ENCODE measurements at regions not wholly inside any gene's neighbourhood (a gene's known extent, or its start where the extent isn't known, plus 50 kb on each side); places are given as distances from the start of the nearest gene placed in this dataset.
"Not testable (repeated sequence)": the region's sequence is repeated elsewhere in the genome, so short reads cannot be mapped to it uniquely, and the experiment has no call there.

GRCh38 chrX:15013461-15013860 lies 140.2 kb downstream of the MOSPD2 start:
- no peaks in the 10 kb centered on the region for H3K36me3 ChIP-seq (ENCODE audit: insufficient read depth, low read length)
- H3K27ac Mint-ChIP-seq (ENCODE audit: unreplicated experiment) = no peak overlapping the region
- no peaks in the 10 kb centered on the region for H3K27me3 Mint-ChIP-seq (ENCODE audit: low read depth, unreplicated experiment)
- no peaks in the 10 kb centered on the region for H3K4me1 ChIP-seq (ENCODE audit: insufficient read depth, low read length)
- no peak overlapping the region for H3K4me3 Mint-ChIP-seq (ENCODE audit: unreplicated experiment)
- H3K79me2 ChIP-seq (ENCODE audit: insufficient read depth, low read length) = no peaks in the 10 kb centered on the region
- TF ChIP-seq CTCF (IDR thresholded peaks at IDR 0.05; ENCODE audit: insufficient read depth, low read depth, low read length) = no peak
- no peak for TF ChIP-seq EZH2 (IDR thresholded peaks at IDR 0.05; ENCODE audit: insufficient read depth, low read length)
- no peak overlapping the region for H3K4me2 ChIP-seq (ENCODE audit: low read length)
- no peak for DNase-seq (ENCODE audit: low read depth)
- no peak overlapping the region for H3K9ac ChIP-seq (ENCODE audit: low read length)
- H4K20me1 ChIP-seq (ENCODE audit: insufficient read depth, low read length) = no peaks in the 10 kb centered on the region
- no peaks in the 10 kb centered on the region for H3K4me1 Mint-ChIP-seq (ENCODE audit: low read depth, unreplicated experiment)
- H3K9me3 ChIP-seq (ENCODE audit: insufficient read depth, low read depth, low read length) = no peaks in the 10 kb centered on the region
- no peaks in the 10 kb centered on the region for H3K9me3 Mint-ChIP-seq (ENCODE audit: unreplicated experiment)
- no peak overlapping the region for H3K27ac ChIP-seq (ENCODE audit: low read depth, low read length)
- H3K27me3 ChIP-seq (ENCODE audit: insufficient read depth, low read length) = no peaks in the 10 kb centered on the region
- no peaks in the 10 kb centered on the region for H3K36me3 Mint-ChIP-seq (ENCODE audit: low read depth, unreplicated experiment)
- FAIRE-seq = peak; percentile 54
- no peak overlapping the region for H2AFZ ChIP-seq (ENCODE audit: low read depth, low read length)
- no peak overlapping the region for H3K4me3 ChIP-seq (ENCODE audit: insufficient read depth, low read depth, low read length)

GRCh38 chrX:14997271-14997670 lies 124.0 kb downstream of the MOSPD2 start:
- Mint-ChIP-seq H3K9me3 (ENCODE audit: unreplicated experiment) (no peaks in the 10 kb centered on the region), H3K4me1 (ENCODE audit: low read depth, unreplicated experiment) (no peaks in the 10 kb centered on the region), H3K27ac (ENCODE audit: unreplicated experiment) (no peak overlapping the region), H3K27me3 (ENCODE audit: low read depth, unreplicated experiment) (no peaks in the 10 kb centered on the region), H3K36me3 (ENCODE audit: low read depth, unreplicated experiment) (no peaks in the 10 kb centered on the region), H3K4me3 (ENCODE audit: unreplicated experiment) (no peak overlapping the region)
- no peaks in the 10 kb centered on the region for H3K79me2 ChIP-seq (ENCODE audit: insufficient read depth, low read length)
- no peak overlapping the region for H3K4me3 ChIP-seq (ENCODE audit: insufficient read depth, low read depth, low read length)
- no peaks in the 10 kb centered on the region for H4K20me1 ChIP-seq (ENCODE audit: insufficient read depth, low read length)
- no peaks in the 10 kb centered on the region for H3K4me1 ChIP-seq (ENCODE audit: insufficient read depth, low read length)
- H3K9ac ChIP-seq (ENCODE audit: low read length) = no peak overlapping the region
- H3K27ac ChIP-seq (ENCODE audit: low read depth, low read length) = no peak overlapping the region
- DNase-seq (ENCODE audit: low read depth) (no peak), FAIRE-seq (no peak)
- H3K27me3 ChIP-seq (ENCODE audit: insufficient read depth, low read length) = no peaks in the 10 kb centered on the region
- no peaks in the 10 kb centered on the region for H3K9me3 ChIP-seq (ENCODE audit: insufficient read depth, low read depth, low read length)
- TF ChIP-seq CTCF (IDR thresholded peaks at IDR 0.05; ENCODE audit: insufficient read depth, low read depth, low read length) (no peak), EZH2 (IDR thresholded peaks at IDR 0.05; ENCODE audit: insufficient read depth, low read length) (no peak)
- no peak overlapping the region for H3K4me2 ChIP-seq (ENCODE audit: low read length)
- H2AFZ ChIP-seq (ENCODE audit: low read depth, low read length) = no peak overlapping the region
- no peaks in the 10 kb centered on the region for H3K36me3 ChIP-seq (ENCODE audit: insufficient read depth, low read length)

- not testable (repeated sequence) for DNase-seq (ENCODE audit: low read depth); H3K4me3 Mint-ChIP-seq (ENCODE audit: unreplicated experiment); H3K79me2 ChIP-seq (ENCODE audit: insufficient read depth, low read length); H3K4me1 ChIP-seq (ENCODE audit: insufficient read depth, low read length); H3K9ac ChIP-seq (ENCODE audit: low read length); H3K27ac Mint-ChIP-seq (ENCODE audit: unreplicated experiment); H3K4me3 ChIP-seq (ENCODE audit: insufficient read depth, low read depth, low read length); H3K27me3 Mint-ChIP-seq (ENCODE audit: low read depth, unreplicated experiment); H3K4me1 Mint-ChIP-seq (ENCODE audit: low read depth, unreplicated experiment); H3K27ac ChIP-seq (ENCODE audit: low read depth, low read length); FAIRE-seq; H3K4me2 ChIP-seq (ENCODE audit: low read length); H4K20me1 ChIP-seq (ENCODE audit: insufficient read depth, low read length); H3K9me3 ChIP-seq (ENCODE audit: insufficient read depth, low read depth, low read length); H3K36me3 ChIP-seq (ENCODE audit: insufficient read depth, low read length); H3K36me3 Mint-ChIP-seq (ENCODE audit: low read depth, unreplicated experiment); H3K9me3 Mint-ChIP-seq (ENCODE audit: unreplicated experiment); H2AFZ ChIP-seq (ENCODE audit: low read depth, low read length); H3K27me3 ChIP-seq (ENCODE audit: insufficient read depth, low read length)
These were observed 111.2 kb downstream of the MOSPD2 start for GRCh38 chrX:14984425-14984824.

Measured in astrocyte (in vitro differentiated cells and primary cell).